Muscle layer of colon (tissue), 2 donors: ENCODE measurements at regions not wholly inside any gene's neighbourhood (a gene's known extent, or its start where the extent isn't known, plus 50 kb on each side); places are given as distances from the start of the nearest gene placed in this dataset.

Experiments used
- H3K27ac ChIP-seq: one replicate; pipeline ENCODE4 v1.7.0; 2013; ENCODE audit warnings: low read depth, mild to moderate bottlenecking, low read length, moderate library complexity
- H3K27me3 ChIP-seq, 2 donors: one replicate each; pipeline ENCODE4 v1.7.0; 2013; ENCODE audit warnings: low read length in 2 of 2, mild to moderate bottlenecking in 2 of 2; ENCODE audit not compliant: insufficient read depth in 2 of 2, control insufficient read depth in 1 of 2
- H3K36me3 ChIP-seq: one replicate; pipeline ENCODE4 v1.7.0; 2013; ENCODE audit warnings: mild to moderate bottlenecking, low read length; ENCODE audit not compliant: insufficient read depth
- H3K4me1 ChIP-seq: one replicate; pipeline ENCODE4 v1.7.0; 2013; ENCODE audit warnings: mild to moderate bottlenecking, low read length; ENCODE audit not compliant: insufficient read depth
- H3K4me3 ChIP-seq, 2 donors: one replicate each; pipeline ENCODE4 v1.7.0; 2013; ENCODE audit warnings: low read length in 2 of 2, low read depth in 1 of 2, mild to moderate bottlenecking in 1 of 2, moderate library complexity in 1 of 2
- H3K9ac ChIP-seq: one replicate; pipeline ENCODE4 v1.7.0; 2013; ENCODE audit warnings: low read length
- H3K9me3 ChIP-seq: one replicate; pipeline ENCODE4 v1.7.0; 2013; ENCODE audit warnings: mild to moderate bottlenecking, low read length
- donor health status: abdominal sarcoma.
- donor health status: Adenocarcinoma of cecum.

DNA sequence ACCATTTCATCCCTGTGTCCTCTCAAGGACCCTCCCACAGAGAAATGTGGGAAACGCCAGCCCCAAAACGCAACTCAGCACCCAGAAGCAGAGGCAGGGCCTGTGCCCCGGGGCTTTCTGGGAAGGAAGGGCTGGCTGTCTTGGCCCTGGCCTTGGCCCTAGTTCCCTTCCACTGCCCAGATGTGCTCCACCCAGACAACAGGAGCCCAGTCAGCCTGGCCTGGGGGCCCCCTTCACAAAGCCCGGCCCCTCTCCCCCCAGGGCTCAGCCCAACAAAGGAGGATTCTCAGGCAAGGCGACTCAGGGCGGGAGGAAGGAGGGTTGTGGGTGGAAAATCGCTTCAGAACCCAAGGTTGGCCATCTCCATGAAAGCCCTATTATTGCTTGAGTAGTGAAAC, 82.5 kb downstream of the PJA1 start:
- no peak overlapping the region for H3K27ac ChIP-seq
- no peaks in the 10 kb centered on the region for H3K4me1 ChIP-seq
- no peak overlapping the region for H3K9ac ChIP-seq
- no peaks in the 10 kb centered on the region for H3K36me3 ChIP-seq
- no peaks in the 10 kb centered on the region for H3K9me3 ChIP-seq
- no peak overlapping the region for H3K4me3 ChIP-seq
- peaks cover 0 to 8% of the 10 kb centered on the region in 2 donors for H3K27me3 ChIP-seq

DNA sequence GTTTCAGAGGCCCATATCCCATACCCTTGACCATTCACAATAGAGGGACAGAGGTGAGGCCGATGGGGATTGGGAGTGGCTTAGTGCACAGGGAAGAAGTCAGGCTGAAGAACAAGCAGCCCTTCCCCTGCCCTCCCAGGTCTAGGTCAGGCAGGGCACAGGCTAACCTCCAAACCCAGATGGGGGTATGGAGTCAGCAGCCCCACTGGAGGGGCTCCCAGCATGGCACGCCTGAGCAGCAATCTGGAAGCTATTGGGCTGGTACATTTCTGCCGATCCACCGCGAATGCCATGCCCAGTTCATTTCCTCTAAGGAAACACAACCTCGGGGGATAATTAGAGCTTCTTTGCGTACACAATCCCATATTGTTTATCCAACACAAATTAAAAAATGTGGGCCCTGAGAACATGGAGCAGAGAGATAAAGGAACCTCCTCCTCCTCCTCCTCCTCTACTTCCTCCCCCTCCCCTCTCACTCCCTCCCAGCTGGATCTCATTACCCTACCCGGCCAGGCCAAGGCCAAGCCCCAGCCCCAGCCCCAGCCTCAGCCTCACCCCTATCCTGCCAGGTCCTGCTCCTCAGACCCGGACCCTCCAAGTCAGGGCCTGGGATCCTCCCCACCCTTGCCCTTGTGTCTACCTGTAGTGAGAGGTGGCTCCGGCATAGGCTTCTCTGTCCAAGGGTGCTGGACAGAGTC, 83.0 kb downstream of the PJA1 start:
- H3K27me3 ChIP-seq, result peaks cover 0 to 8% of the 10 kb centered on the region in 2 donors
- H3K9me3 ChIP-seq, result no peaks in the 10 kb centered on the region
- H3K4me1 ChIP-seq, result no peaks in the 10 kb centered on the region
- no peaks in the 10 kb centered on the region for H3K36me3 ChIP-seq
- H3K4me3 ChIP-seq, result no peak overlapping the region
- H3K27ac ChIP-seq, result no peak overlapping the region
- H3K9ac ChIP-seq, result no peak overlapping the region

DNA sequence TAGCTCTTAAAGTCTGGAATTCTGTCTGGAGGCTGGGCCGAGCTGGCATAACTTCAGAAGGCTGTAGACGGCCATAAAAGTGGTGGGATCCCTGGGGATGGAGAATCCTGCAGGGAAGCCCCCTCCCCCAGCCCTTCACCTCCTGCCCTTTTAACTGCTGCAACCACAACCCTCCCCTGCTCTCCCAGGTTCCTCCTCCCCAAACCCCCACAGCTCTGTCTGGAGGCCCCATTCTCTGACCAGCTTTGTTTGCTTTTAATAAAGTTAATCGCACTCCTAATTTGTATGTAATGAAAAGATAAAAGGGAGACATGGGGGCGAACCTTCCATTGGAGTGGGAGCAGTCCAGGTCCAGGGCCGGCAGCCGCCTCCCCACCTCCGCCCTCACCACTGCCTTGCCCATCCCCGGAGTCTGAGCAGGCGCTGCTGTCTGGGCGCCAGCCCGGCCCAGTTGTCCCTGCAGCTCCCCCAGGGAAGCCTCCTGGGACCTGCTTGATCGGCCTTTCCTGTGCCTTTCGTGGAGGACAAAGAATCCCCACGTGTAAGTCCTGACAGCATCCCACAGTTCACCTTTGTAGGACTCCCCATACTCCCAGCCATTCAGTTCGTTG, 84.3 kb downstream of the PJA1 start:
- H3K4me1 ChIP-seq, result no peaks in the 10 kb centered on the region
- H3K27ac ChIP-seq, result no peak overlapping the region
- H3K27me3 ChIP-seq, result peaks cover 0 to 8% of the 10 kb centered on the region in 2 donors
- no peak overlapping the region for H3K9ac ChIP-seq
- H3K4me3 ChIP-seq, result no peak overlapping the region
- H3K36me3 ChIP-seq, result no peaks in the 10 kb centered on the region
- no peaks in the 10 kb centered on the region for H3K9me3 ChIP-seq

DNA sequence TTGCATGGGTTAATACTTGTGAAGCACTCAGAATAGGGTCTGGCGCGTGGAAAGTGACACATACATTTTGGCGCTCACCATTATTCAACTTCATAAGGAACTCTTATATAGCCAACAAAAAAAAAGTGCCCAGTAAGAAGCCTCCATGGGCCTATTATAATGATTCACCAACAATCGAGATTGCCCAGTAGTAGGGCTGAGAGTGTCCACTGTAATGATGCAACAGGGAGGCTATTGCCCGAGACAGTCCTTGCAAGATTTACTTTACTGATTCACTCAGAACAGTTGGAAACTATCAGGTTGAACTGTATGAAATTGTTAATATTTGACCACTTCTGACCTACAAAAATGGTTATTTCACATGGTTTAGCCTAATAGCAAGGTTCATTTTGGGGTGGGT, 86.0 kb downstream of the PJA1 start:
- Histone ChIP-seq H3K36me3 (no peaks in the 10 kb centered on the region), H3K9me3 (no peaks in the 10 kb centered on the region), H3K4me1 (no peaks in the 10 kb centered on the region), H3K9ac (no peak overlapping the region), H3K27me3 (peaks cover 0 to 8% of the 10 kb centered on the region in 2 donors), H3K27ac (no peak overlapping the region), H3K4me3 (no peak overlapping the region)

DNA sequence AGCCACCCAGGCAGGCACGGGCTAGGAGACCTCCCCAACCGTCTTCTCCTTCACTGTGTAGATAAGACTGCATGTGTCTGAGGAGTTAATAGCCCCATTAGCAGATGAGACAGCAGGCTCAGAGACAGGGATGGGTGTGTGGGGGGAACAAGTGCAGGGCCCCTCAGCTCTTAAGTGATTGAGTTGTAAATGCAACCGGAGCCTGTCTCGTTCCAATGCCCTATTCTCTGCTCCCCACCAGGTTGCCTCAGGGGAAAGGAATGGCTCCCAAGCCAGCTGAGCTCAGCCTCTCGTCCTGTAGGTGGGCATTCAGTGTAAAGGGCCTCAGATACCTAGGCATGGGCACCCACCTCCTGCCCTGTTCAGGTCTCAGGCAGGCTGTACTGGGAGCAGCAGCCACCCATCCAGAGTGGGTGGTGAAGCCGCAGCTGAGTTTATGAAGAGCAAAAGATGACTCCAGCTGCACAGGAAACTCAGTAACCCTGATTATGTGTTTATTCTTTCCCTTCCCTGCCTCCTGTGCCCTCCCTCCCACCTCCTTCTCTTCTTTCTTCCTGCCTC, 87.3 kb downstream of the PJA1 start:
- peaks cover 0 to 8% of the 10 kb centered on the region in 2 donors for H3K27me3 ChIP-seq
- no peak overlapping the region for H3K27ac ChIP-seq
- H3K4me3 ChIP-seq, result no peak overlapping the region
- no peaks in the 10 kb centered on the region for H3K36me3 ChIP-seq
- H3K9ac ChIP-seq, result no peak overlapping the region
- H3K4me1 ChIP-seq, result no peaks in the 10 kb centered on the region
- H3K9me3 ChIP-seq, result no peaks in the 10 kb centered on the region

DNA sequence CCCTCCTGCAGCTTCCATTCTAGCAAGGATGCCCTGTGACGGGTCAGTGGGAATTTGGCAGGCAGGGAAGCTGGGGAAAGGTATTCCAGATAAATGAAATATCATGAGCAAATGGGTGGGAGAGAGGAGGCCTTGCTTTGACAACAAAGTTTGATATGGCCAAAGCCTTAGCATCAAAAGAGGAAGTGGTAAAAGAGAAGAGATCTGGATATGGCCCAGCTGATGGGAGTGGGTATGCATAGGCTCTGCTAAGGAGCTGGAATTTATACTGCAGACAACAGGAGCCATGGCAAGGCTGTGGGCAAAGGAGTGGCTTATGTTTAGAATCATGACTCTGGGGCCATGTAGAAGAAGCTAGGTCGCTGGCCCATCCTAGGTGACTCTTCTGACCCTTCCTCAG, 89.2 kb downstream of the PJA1 start:
- no peak overlapping the region for H3K27ac ChIP-seq
- H3K4me3 ChIP-seq, result no peak overlapping the region
- no peaks in the 10 kb centered on the region for H3K36me3 ChIP-seq
- no peak overlapping the region for H3K9ac ChIP-seq
- peaks cover 0 to 8% of the 10 kb centered on the region in 2 donors for H3K27me3 ChIP-seq
- peaks cover 3% of the 10 kb centered on the region for H3K4me1 ChIP-seq
- no peaks in the 10 kb centered on the region for H3K9me3 ChIP-seq

DNA sequence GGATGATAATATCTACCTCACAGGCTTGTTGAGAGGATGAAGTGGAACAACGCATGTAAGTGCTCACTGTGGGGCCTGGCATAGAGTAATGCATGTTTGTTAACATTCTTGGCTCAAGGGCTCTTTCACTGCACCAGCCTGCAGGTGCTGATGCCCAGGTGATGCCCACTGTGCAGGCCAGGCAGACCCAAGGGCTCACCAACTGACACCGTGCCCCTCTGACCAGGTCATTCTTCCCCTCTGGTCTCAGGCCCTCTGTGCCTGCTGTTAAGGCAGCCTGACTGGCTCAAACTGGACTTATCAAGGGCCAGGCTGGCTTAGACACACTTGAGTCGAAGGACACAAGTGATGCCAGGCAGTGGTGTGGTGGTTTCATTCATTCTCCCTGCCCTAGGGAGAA, 90.5 kb downstream of the PJA1 start:
- Histone ChIP-seq H3K27ac (no peak overlapping the region), H3K4me3 (no peak overlapping the region), H3K4me1 (peaks cover 4% of the 10 kb centered on the region), H3K9me3 (no peaks in the 10 kb centered on the region), H3K9ac (no peak overlapping the region), H3K27me3 (peaks cover 0 to 11% of the 10 kb centered on the region in 2 donors), H3K36me3 (no peaks in the 10 kb centered on the region)

DNA sequence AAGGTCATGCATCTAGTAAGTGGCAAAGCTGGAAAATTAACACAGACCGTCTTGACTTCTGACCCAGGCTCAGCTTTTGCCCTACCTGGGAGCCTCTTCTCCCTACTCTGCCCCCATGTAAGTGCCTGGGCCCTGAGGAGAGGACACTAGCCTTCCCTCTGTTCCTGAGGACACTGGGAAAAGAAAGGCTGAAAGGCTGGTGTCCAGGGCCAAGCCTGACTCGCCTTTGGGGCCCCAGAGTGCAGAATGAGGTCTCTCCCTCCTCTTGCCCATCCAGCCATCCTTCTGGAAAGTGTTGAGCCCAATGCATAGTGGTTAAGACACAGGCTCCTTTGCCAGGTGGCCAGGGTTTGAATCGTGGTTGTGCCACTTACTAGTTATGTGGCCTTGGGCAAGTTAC, 91.5 kb downstream of the PJA1 start:
- H3K4me3 ChIP-seq, result no peak overlapping the region
- H3K4me1 ChIP-seq, result peaks cover 4% of the 10 kb centered on the region
- peaks cover 0 to 13% of the 10 kb centered on the region in 2 donors for H3K27me3 ChIP-seq
- H3K27ac ChIP-seq, result no peak overlapping the region
- H3K9me3 ChIP-seq, result no peaks in the 10 kb centered on the region
- no peaks in the 10 kb centered on the region for H3K36me3 ChIP-seq
- H3K9ac ChIP-seq, result no peak overlapping the region

DNA sequence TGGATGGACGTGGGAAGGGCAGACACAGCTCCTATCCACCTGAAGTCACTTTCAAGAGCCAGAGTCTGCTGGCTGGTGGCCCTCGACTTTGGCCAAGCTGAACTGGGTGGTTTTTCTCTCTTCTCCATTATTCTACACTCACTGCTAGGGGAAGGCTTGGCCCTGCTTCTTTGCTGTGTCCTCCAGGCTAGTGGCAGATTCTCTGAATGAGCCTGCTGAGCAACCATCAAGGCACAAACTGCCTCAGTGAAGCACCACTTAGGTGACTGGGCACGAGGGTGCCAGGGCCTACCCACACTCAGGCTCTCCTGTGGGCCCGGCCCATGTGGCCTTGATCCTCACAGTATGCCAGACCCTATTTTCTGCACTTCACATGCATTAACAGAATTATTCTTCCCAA, 92.0 kb downstream of the PJA1 start:
- H3K27me3 ChIP-seq, result peaks cover 0 to 8% of the 10 kb centered on the region in 2 donors
- H3K4me1 ChIP-seq, result peaks cover 4% of the 10 kb centered on the region
- H3K4me3 ChIP-seq, result no peak overlapping the region
- no peak overlapping the region for H3K9ac ChIP-seq
- no peaks in the 10 kb centered on the region for H3K36me3 ChIP-seq
- no peak overlapping the region for H3K27ac ChIP-seq
- no peaks in the 10 kb centered on the region for H3K9me3 ChIP-seq

DNA sequence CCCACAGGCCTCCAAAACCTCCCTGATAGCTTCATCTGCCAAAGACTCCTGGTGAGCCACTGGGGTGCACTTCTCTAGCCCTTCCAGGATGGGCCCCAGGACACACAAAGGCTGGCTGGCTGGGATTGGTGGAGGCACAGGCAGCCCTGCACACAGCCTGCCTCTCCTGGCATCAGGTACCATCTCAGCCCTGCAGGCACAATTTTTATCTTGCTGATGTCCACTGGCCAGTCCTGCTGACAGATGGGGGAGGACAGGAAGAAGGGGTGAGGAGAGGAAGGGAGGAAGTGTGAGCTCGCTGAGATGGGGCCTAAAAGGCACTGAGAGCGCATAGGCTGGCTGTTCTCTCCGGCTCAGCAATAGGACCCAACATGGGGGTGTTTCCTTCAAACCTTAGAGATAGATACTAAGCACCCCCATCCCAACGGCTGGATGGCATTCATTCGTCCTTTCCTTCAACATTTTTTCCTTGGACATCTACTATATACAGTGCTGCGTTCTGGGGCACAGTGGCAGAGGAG, 92.7 kb downstream of the PJA1 start:
- no peaks in the 10 kb centered on the region for H3K36me3 ChIP-seq
- H3K4me3 ChIP-seq, result no peak overlapping the region
- H3K4me1 ChIP-seq, result peaks cover 4% of the 10 kb centered on the region
- no peak overlapping the region for H3K9ac ChIP-seq
- no peak overlapping the region for H3K27ac ChIP-seq
- no peaks in the 10 kb centered on the region for H3K9me3 ChIP-seq
- peaks cover 0 to 5% of the 10 kb centered on the region in 2 donors for H3K27me3 ChIP-seq

DNA sequence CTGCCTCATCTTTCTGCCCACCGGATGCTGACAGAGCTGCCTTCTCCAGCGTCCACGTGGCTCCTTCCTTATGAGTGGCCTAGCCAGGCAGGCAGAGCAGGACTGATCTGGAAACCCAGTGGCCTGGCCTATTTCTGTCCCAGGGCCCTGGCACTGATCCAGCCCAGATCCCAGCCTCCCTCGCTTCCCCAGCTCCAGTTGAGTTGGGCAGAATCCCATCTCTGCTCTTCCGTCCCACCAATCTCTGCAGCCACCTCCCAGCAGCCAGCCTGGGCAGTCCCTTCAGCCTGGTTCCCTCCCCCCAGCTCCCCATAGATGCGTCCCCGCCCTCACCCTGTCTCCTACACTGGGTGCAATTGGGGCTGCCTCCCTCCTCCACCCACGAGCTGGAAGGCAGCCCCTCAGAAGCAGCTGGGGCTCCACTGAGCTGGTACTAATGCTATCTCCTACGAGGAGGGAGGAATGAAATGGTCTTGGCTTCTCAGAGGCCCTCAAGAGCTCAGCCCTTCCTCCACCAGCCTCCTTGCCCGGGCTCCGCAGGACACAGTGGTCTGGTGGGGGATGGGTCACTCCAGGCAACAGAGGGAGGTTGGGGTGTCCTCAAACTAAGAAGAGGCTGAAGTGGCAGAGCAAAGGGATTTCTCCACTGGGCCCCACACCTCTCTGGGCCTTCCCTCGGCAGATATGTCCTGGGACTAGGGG, 94.2 kb downstream of the PJA1 start:
- no peaks in the 10 kb centered on the region for H3K9me3 ChIP-seq
- no peak overlapping the region for H3K4me3 ChIP-seq
- H3K27ac ChIP-seq, result no peak overlapping the region
- H3K9ac ChIP-seq, result no peak overlapping the region
- H3K36me3 ChIP-seq, result no peaks in the 10 kb centered on the region
- peaks cover 4% of the 10 kb centered on the region for H3K4me1 ChIP-seq
- H3K27me3 ChIP-seq, result peaks cover 0 to 5% of the 10 kb centered on the region in 2 donors
